ENCODE measurements at regions not wholly inside any gene's neighbourhood (a gene's known extent, or its start where the extent isn't known, plus 50 kb on each side); places are given as distances from the start of the nearest gene placed in this dataset.

- TF ChIP-seq, protein P1, sequence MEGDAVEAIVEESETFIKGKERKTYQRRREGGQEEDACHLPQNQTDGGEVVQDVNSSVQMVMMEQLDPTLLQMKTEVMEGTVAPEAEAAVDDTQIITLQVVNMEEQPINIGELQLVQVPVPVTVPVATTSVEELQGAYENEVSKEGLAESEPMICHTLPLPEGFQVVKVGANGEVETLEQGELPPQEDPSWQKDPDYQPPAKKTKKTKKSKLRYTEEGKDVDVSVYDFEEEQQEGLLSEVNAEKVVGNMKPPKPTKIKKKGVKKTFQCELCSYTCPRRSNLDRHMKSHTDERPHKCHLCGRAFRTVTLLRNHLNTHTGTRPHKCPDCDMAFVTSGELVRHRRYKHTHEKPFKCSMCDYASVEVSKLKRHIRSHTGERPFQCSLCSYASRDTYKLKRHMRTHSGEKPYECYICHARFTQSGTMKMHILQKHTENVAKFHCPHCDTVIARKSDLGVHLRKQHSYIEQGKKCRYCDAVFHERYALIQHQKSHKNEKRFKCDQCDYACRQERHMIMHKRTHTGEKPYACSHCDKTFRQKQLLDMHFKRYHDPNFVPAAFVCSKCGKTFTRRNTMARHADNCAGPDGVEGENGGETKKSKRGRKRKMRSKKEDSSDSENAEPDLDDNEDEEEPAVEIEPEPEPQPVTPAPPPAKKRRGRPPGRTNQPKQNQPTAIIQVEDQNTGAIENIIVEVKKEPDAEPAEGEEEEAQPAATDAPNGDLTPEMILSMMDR (IDR thresholded peaks at IDR 0.05), result no peak
- no peak for TF ChIP-seq POLR2AphosphoS5 (IDR thresholded peaks at IDR 0.05; ENCODE audit: low read depth, low read length)
- TF ChIP-seq REST (IDR thresholded peaks at IDR 0.05; ENCODE audit: insufficient read depth in 1 of 2, low read depth in 2 of 2, low read length in 1 of 2), result no peak
- TF ChIP-seq TCF7L2 (IDR thresholded peaks at IDR 0.05; ENCODE audit: low read depth, low read length), result no peak
- no peak for TF ChIP-seq SIN3A (IDR thresholded peaks at IDR 0.05; ENCODE audit: borderline replicate concordance, insufficient read depth, low read depth, low read length)
Measured at GRCh38 chr7:155931396-155932085, 119.3 kb upstream of the SHH start.

All from Panc1 (cell line).